Peyer's patch (tissue), 4 donors: ENCODE measurements at regions not wholly inside any gene's neighbourhood (a gene's known extent, or its start where the extent isn't known, plus 50 kb on each side); places are given as distances from the start of the nearest gene placed in this dataset.

Experiments
- DNase-seq, 3 donors: peaks; one replicate each; pipeline ENCODE4 v3.0.0-alpha.2; 2017 to 2019
- H3K27ac ChIP-seq, 4 donors: fragments of 200-600 bp; sonication (generic); one replicate each; pipeline ENCODE4 v1.5.1; 2016 to 2019
- H3K27me3 ChIP-seq, 2 donors: fragments of 200-600 bp; sonication (generic); one replicate each; pipeline ENCODE4 v1.5.1; 2019
- H3K36me3 ChIP-seq, 3 donors: fragments of 200-600 bp; sonication (generic); one replicate each; pipeline ENCODE4 v1.5.1; 2016 to 2019
- H3K4me1 ChIP-seq, 4 donors: fragments of 200-600 bp; sonication (generic); one replicate each; pipeline ENCODE4 v1.5.1; 2016 to 2019
- H3K4me3 ChIP-seq, 4 donors: fragments of 200-600 bp; sonication (generic); 1 replicate in 3 of 4; 2 replicates in 1 of 4; pipeline ENCODE4 v1.5.1; 2016 to 2019; ENCODE audit warnings: mild to moderate bottlenecking in 1 of 4
- H3K9me3 ChIP-seq, 4 donors: fragments of 200-600 bp; sonication (generic); one replicate each; pipeline ENCODE4 v1.5.1; 2016 to 2019; ENCODE audit warnings: mild to moderate bottlenecking in 1 of 4
- CTCF ChIP-seq, 6 experiments: fragments of 450-650 bp in 4 of 6; fragments of 200-600 bp in 2 of 6; sonication (generic) in 1 of 6; IDR thresholded peaks; one replicate each; pipeline ENCODE4 v1.5.1; 2017 to 2019; ENCODE audit warnings: antibody characterized with exemption in 6 of 6, mild to moderate bottlenecking in 3 of 6, moderate library complexity in 1 of 6
- POLR2A ChIP-seq, 2 donors: fragments of 450-650 bp; IDR thresholded peaks; one replicate each; pipeline ENCODE4 v1.5.1; 2017; ENCODE audit warnings: antibody characterized with exemption in 2 of 2, mild to moderate bottlenecking in 2 of 2, moderate library complexity in 2 of 2

- Histone ChIP-seq H3K36me3 (no peaks in the 10 kb centered on the region), H3K4me3 (no peak overlapping the region), H3K4me1 (no peaks in the 10 kb centered on the region), H3K9me3 (peaks cover 0 to 4% (median 1%) of the 10 kb centered on the region in 4 donors), H3K27ac (no peak overlapping the region), H3K27me3 (no peaks in the 10 kb centered on the region)
- no peak for TF ChIP-seq CTCF (IDR thresholded peaks at IDR 0.05)
- no peak for TF ChIP-seq POLR2A (IDR thresholded peaks at IDR 0.05)
- DNase-seq: no peak
These were observed 641.8 kb downstream of the TLE4 start for GRCh38 chr9:80213613-80214012.

- Histone ChIP-seq H3K27ac (no peak overlapping the region), H3K9me3 (peaks cover 0 to 4% (median 1%) of the 10 kb centered on the region in 4 donors), H3K36me3 (no peaks in the 10 kb centered on the region), H3K4me1 (no peaks in the 10 kb centered on the region), H3K4me3 (no peak overlapping the region), H3K27me3 (no peaks in the 10 kb centered on the region)
- TF ChIP-seq POLR2A (IDR thresholded peaks at IDR 0.05) (no peak), CTCF (IDR thresholded peaks at IDR 0.05) (no peak)
- no peak for DNase-seq
These were observed 636.9 kb downstream of the TLE4 start for GRCh38 chr9:80208696-80209095.

GRCh38 chr9:80204054-80204453, 632.3 kb downstream of the TLE4 start:
- Histone ChIP-seq H3K36me3 (no peaks in the 10 kb centered on the region), H3K27ac (no peak overlapping the region), H3K27me3 (no peaks in the 10 kb centered on the region), H3K4me3 (no peak overlapping the region), H3K4me1 (no peaks in the 10 kb centered on the region), H3K9me3 (no peaks in the 10 kb centered on the region)
- TF ChIP-seq CTCF (IDR thresholded peaks at IDR 0.05): no peak
- no peak for TF ChIP-seq POLR2A (IDR thresholded peaks at IDR 0.05)
- no peak for DNase-seq

GRCh38 chr9:80197661-80198060, 625.9 kb downstream of the TLE4 start:
- no peak overlapping the region for H3K4me3 ChIP-seq
- H3K27ac ChIP-seq: no peak overlapping the region
- H3K4me1 ChIP-seq: no peaks in the 10 kb centered on the region
- H3K36me3 ChIP-seq: no peaks in the 10 kb centered on the region
- TF ChIP-seq POLR2A (IDR thresholded peaks at IDR 0.05) (no peak), CTCF (IDR thresholded peaks at IDR 0.05) (no peak)
- DNase-seq: no peak
- no peaks in the 10 kb centered on the region for H3K27me3 ChIP-seq
- no peaks in the 10 kb centered on the region for H3K9me3 ChIP-seq

- no peak overlapping the region for H3K4me3 ChIP-seq
- H3K9me3 ChIP-seq: no peaks in the 10 kb centered on the region
- DNase-seq: no peak
- H3K27me3 ChIP-seq: no peaks in the 10 kb centered on the region
- TF ChIP-seq CTCF (IDR thresholded peaks at IDR 0.05): no peak
- no peak for TF ChIP-seq POLR2A (IDR thresholded peaks at IDR 0.05)
- no peaks in the 10 kb centered on the region for H3K4me1 ChIP-seq
- H3K36me3 ChIP-seq: no peaks in the 10 kb centered on the region
- no peak overlapping the region for H3K27ac ChIP-seq
These were observed 619.3 kb downstream of the TLE4 start for GRCh38 chr9:80191108-80191507.

- no peak for DNase-seq
- Histone ChIP-seq H3K4me3 (no peak overlapping the region), H3K27ac (no peak overlapping the region), H3K27me3 (no peaks in the 10 kb centered on the region), H3K36me3 (no peaks in the 10 kb centered on the region), H3K9me3 (no peaks in the 10 kb centered on the region), H3K4me1 (no peaks in the 10 kb centered on the region)
- TF ChIP-seq CTCF (IDR thresholded peaks at IDR 0.05): no peak
- no peak for TF ChIP-seq POLR2A (IDR thresholded peaks at IDR 0.05)
These were observed 616.8 kb downstream of the TLE4 start for GRCh38 chr9:80188579-80188978.
